WTC11 (cell line): ENCODE measurements at regions not wholly inside any gene's neighbourhood (a gene's known extent, or its start where the extent isn't known, plus 50 kb on each side); places are given as distances from the start of the nearest gene placed in this dataset.
A peak's percentile ranks its signal among the peaks of the same experiment; 100 is the strongest.

Experiments
- ATAC-seq: fragments of 200-7000 bp; cut with Tn5 transposase; 2 replicates; pipeline ENCODE4 v1.10.0; 2021; ENCODE audit warnings: mild to moderate bottlenecking, moderate library complexity
- CTCF ChIA-PET: fragments of 300-600 bp; sonication (Branson Sonifier 250); formaldehyde crosslinking; loops from one replicate; lab custom pipeline; 2021; ENCODE audit warnings: antibody characterized with exemption; lab: Charles Lee
- POLR2A ChIA-PET: fragments of 350-600 bp; sonication (Branson Sonifier 250); formaldehyde crosslinking; loops from one replicate; lab custom pipeline; 2021; ENCODE audit warnings: antibody characterized with exemption; lab: Charles Lee
- DNase-seq: peaks from one replicate; pipeline ENCODE4 v3.0.0; 2021; ENCODE audit warnings: low spot score
- H3K27ac Mint-ChIP-seq: 2 replicates; pipeline ENCODE4 v1.8.0; 2021; ENCODE audit warnings: mixed read lengths
- H3K27me3 Mint-ChIP-seq: 2 replicates; pipeline ENCODE4 v1.8.0; 2021; ENCODE audit warnings: low read depth, mild to moderate bottlenecking, moderate library complexity, mixed read lengths
- H3K36me3 Mint-ChIP-seq: 2 replicates; pipeline ENCODE4 v1.8.0; 2021; ENCODE audit warnings: mixed read lengths
- H3K4me1 Mint-ChIP-seq: 2 replicates; pipeline ENCODE4 v1.8.0; 2022; ENCODE audit warnings: mixed read lengths
- H3K4me3 Mint-ChIP-seq: 2 replicates; pipeline ENCODE4 v1.8.0; 2021; ENCODE audit warnings: mild to moderate bottlenecking, moderate library complexity, mixed read lengths
- H3K9me3 Mint-ChIP-seq: 2 replicates; pipeline ENCODE4 v1.8.0; 2021; ENCODE audit warnings: mixed read lengths
- AFF4 ChIP-seq: sonication (generic); formaldehyde crosslinking; IDR thresholded peaks from 2 replicates; pipeline ENCODE4 v1.8.1; 2023; ENCODE audit warnings: mild to moderate bottlenecking, missing genetic modification reagents, borderline replicate concordance
- CDX4 ChIP-seq: fragments of 250-450 bp; sonication (Bioruptor Pico); IDR thresholded peaks from 2 replicates; pipeline ENCODE4 v1.9.0; 2021; ENCODE audit warnings: moderate library complexity, mild to moderate bottlenecking, inconsistent platforms, borderline replicate concordance
- ELF4 ChIP-seq: sonication (generic); formaldehyde crosslinking; IDR thresholded peaks from 2 replicates; pipeline ENCODE4 v1.8.1; 2022; ENCODE audit warnings: low read depth, mild to moderate bottlenecking, moderate library complexity, missing genetic modification reagents
- OVOL2 ChIP-seq: fragments of 250-450 bp; sonication (Bioruptor Pico); IDR thresholded peaks from 2 replicates; pipeline ENCODE4 v1.9.0; 2021; ENCODE audit warnings: mild to moderate bottlenecking, borderline replicate concordance
- SP1 ChIP-seq: sonication (generic); formaldehyde crosslinking; conservative IDR thresholded peaks from 2 replicates; pipeline ENCODE4 v1.8.1; 2022; ENCODE audit warnings: missing genetic modification reagents
- TEAD4 ChIP-seq: sonication (generic); formaldehyde crosslinking; IDR thresholded peaks from 2 replicates; pipeline ENCODE4 v1.8.0; 2022; ENCODE audit warnings: mild to moderate bottlenecking, missing genetic modification reagents
- ZBTB21 ChIP-seq: sonication (generic); formaldehyde crosslinking; IDR thresholded peaks from 2 replicates; pipeline ENCODE4 v1.8.1; 2023; ENCODE audit warnings: mild to moderate bottlenecking, missing genetic modification reagents, borderline replicate concordance
- ZNF219 ChIP-seq: sonication (generic); formaldehyde crosslinking; IDR thresholded peaks from 2 replicates; pipeline ENCODE4 v1.8.0; 2023; ENCODE audit warnings: missing genetic modification reagents, mild to moderate bottlenecking, borderline replicate concordance
- ZNF263 ChIP-seq: sonication (generic); formaldehyde crosslinking; IDR thresholded peaks from 2 replicates; pipeline ENCODE4 v1.8.1; 2022; ENCODE audit warnings: low read depth, mild to moderate bottlenecking, moderate library complexity, missing genetic modification reagents
- ZNF423 ChIP-seq: fragments of 250-450 bp; sonication (Bioruptor Pico); IDR thresholded peaks from 2 replicates; pipeline ENCODE4 v2.1.2; 2022; ENCODE audit warnings: mild to moderate bottlenecking, moderate library complexity
- TF ChIP-seq, protein P1 (sequence below): fragments of 200-600 bp; IDR thresholded peaks from 2 replicates; pipeline ENCODE4 v1.8.0; 2022; ENCODE audit warnings: antibody characterized with exemption
- TF ChIP-seq, protein P2 (sequence below): sonication (generic); formaldehyde crosslinking; IDR thresholded peaks from 2 replicates; pipeline ENCODE4 v1.8.0; 2022; ENCODE audit warnings: mild to moderate bottlenecking, missing genetic modification reagents
- TF ChIP-seq, protein P3 (sequence below): sonication (generic); formaldehyde crosslinking; IDR thresholded peaks from 2 replicates; pipeline ENCODE4 v1.8.0; 2022; ENCODE audit warnings: mild to moderate bottlenecking, missing genetic modification reagents
- TF ChIP-seq, protein P4 (sequence below): fragments of 250-450 bp; sonication (Bioruptor Pico); IDR thresholded peaks from 2 replicates; pipeline ENCODE4 v1.9.0; 2021; ENCODE audit warnings: mild to moderate bottlenecking
- TF ChIP-seq, protein P5 (sequence below): sonication (generic); formaldehyde crosslinking; IDR thresholded peaks from 2 replicates; pipeline ENCODE4 v1.8.1; 2022; ENCODE audit warnings: mild to moderate bottlenecking, moderate library complexity, missing genetic modification reagents

- CTCF ChIA-PET = interaction anchor here (0.6 to 2.0 kb wide), 31 partner anchors 10 to 1808 kb away, joined by 3 to 18 read pairs (median 4); partner anchors contain the start of gene OLFM3
- Mint-ChIP-seq H3K9me3 (peaks cover 35% of the 10 kb centered on the region), H3K27ac (peak overlapping the region; percentile 97), H3K27me3 (no peaks in the 10 kb centered on the region), H3K36me3 (peaks cover 34% of the 10 kb centered on the region), H3K4me1 (peaks cover 26% of the 10 kb centered on the region), H3K4me3 (no peak overlapping the region)
- TF ChIP-seq, protein P1, sequence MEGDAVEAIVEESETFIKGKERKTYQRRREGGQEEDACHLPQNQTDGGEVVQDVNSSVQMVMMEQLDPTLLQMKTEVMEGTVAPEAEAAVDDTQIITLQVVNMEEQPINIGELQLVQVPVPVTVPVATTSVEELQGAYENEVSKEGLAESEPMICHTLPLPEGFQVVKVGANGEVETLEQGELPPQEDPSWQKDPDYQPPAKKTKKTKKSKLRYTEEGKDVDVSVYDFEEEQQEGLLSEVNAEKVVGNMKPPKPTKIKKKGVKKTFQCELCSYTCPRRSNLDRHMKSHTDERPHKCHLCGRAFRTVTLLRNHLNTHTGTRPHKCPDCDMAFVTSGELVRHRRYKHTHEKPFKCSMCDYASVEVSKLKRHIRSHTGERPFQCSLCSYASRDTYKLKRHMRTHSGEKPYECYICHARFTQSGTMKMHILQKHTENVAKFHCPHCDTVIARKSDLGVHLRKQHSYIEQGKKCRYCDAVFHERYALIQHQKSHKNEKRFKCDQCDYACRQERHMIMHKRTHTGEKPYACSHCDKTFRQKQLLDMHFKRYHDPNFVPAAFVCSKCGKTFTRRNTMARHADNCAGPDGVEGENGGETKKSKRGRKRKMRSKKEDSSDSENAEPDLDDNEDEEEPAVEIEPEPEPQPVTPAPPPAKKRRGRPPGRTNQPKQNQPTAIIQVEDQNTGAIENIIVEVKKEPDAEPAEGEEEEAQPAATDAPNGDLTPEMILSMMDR = peak; percentile 28; the same call in 1 of the 2 replicates
- TF ChIP-seq, protein P2, sequence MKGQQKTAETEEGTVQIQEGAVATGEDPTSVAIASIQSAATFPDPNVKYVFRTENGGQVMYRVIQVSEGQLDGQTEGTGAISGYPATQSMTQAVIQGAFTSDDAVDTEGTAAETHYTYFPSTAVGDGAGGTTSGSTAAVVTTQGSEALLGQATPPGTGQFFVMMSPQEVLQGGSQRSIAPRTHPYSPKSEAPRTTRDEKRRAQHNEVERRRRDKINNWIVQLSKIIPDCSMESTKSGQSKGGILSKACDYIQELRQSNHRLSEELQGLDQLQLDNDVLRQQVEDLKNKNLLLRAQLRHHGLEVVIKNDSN (CRISPR knock-in tag) = no peak
- no peak; the same call in 1 of the 2 replicates for TF ChIP-seq SP1 (CRISPR knock-in tag)
- no peak for TF ChIP-seq AFF4
- no peak for TF ChIP-seq ELF4 (CRISPR knock-in tag)
- POLR2A ChIA-PET = no interaction called here
- ATAC-seq = peak; percentile 93
- peak; percentile 68 for DNase-seq
Measured at GRCh38 chr1:101653482-101653946, 343.2 kb downstream of the OLFM3 start.

DNA sequence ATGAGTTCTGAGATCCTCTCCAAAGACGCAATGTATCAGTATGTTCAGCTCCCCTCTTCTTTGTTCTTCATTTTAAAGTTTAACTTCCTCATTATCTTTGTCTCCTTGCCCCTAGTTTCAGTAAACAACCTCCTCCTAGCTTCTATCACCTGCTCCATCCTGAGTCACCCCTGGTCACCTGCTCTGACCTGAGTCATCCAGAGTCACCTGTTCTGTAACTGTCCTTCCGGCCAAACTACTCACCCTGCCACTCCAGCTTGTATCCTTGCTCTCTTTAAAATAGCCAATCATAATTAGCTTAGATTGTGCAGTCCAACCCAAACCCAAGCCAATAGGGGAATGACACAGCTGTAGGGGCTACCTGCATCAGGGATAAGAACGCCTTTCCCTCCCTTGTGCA, 332.0 kb downstream of the OLFM3 start:
- Mint-ChIP-seq H3K27ac (no peak overlapping the region), H3K36me3 (peaks cover 13% of the 10 kb centered on the region), H3K4me1 (0 out of 2 replicates have a peak, but pooled peaks cover 2% of the 10 kb centered on the region), H3K27me3 (no peaks in the 10 kb centered on the region), H3K4me3 (no peak overlapping the region), H3K9me3 (peaks cover 40% of the 10 kb centered on the region)
- TF ChIP-seq ZNF219 (CRISPR knock-in tag) (no peak), CDX4 (CRISPR knock-in tag) (no peak), ZBTB21 (CRISPR knock-in tag) (no peak), OVOL2 (CRISPR knock-in tag) (no peak), ZNF263 (no peak), ZNF423 (CRISPR knock-in tag) (no peak), TEAD4 (CRISPR knock-in tag) (no peak)
- TF ChIP-seq, protein P3, sequence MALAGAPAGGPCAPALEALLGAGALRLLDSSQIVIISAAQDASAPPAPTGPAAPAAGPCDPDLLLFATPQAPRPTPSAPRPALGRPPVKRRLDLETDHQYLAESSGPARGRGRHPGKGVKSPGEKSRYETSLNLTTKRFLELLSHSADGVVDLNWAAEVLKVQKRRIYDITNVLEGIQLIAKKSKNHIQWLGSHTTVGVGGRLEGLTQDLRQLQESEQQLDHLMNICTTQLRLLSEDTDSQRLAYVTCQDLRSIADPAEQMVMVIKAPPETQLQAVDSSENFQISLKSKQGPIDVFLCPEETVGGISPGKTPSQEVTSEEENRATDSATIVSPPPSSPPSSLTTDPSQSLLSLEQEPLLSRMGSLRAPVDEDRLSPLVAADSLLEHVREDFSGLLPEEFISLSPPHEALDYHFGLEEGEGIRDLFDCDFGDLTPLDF (CRISPR knock-in tag) = no peak
- TF ChIP-seq, protein P4, sequence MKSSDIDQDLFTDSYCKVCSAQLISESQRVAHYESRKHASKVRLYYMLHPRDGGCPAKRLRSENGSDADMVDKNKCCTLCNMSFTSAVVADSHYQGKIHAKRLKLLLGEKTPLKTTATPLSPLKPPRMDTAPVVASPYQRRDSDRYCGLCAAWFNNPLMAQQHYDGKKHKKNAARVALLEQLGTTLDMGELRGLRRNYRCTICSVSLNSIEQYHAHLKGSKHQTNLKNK (CRISPR knock-in tag) = no peak
- TF ChIP-seq, protein P5, sequence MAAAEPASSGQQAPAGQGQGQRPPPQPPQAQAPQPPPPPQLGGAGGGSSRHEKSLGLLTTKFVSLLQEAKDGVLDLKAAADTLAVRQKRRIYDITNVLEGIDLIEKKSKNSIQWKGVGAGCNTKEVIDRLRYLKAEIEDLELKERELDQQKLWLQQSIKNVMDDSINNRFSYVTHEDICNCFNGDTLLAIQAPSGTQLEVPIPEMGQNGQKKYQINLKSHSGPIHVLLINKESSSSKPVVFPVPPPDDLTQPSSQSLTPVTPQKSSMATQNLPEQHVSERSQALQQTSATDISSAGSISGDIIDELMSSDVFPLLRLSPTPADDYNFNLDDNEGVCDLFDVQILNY = no peak
- TF ChIP-seq, protein P1 = no peak
- ChIA-PET CTCF (interaction anchor here (1.6 kb wide), 1 partner anchor 11 kb away, joined by 12 read pairs; no protein-coding TSS in a partner anchor), POLR2A (no interaction called here)
- no peak for DNase-seq
- ATAC-seq = no peak
